Vagina (tissue), 2 donors: ENCODE measurements at regions not wholly inside any gene's neighbourhood (a gene's known extent, or its start where the extent isn't known, plus 50 kb on each side); places are given as distances from the start of the nearest gene placed in this dataset.

ENCODE experiments used
- POLR2A ChIP-seq, 2 donors: fragments of 450-650 bp; IDR thresholded peaks; one replicate each; pipeline ENCODE4 v1.6.1; 2017; ENCODE audit warnings: antibody characterized with exemption in 2 of 2, mild to moderate bottlenecking in 2 of 2, moderate library complexity in 2 of 2
- POLR2AphosphoS5 ChIP-seq, 2 donors: sonication (generic); formaldehyde crosslinking; IDR thresholded peaks; one replicate each; pipeline ENCODE4 v1.9.0; 2017; ENCODE audit warnings: antibody characterized with exemption in 2 of 2, mild to moderate bottlenecking in 2 of 2, low read depth in 1 of 2; ENCODE audit not compliant: insufficient read depth in 1 of 2
- TF ChIP-seq, protein P1 (sequence below), 3 experiments: fragments of 450-650 bp in 2 of 3; fragments of 200-600 bp in 1 of 3; sonication (generic) in 1 of 3; IDR thresholded peaks; one replicate each; pipeline ENCODE4 v1.5.1; 2017 to 2019; ENCODE audit warnings: antibody characterized with exemption in 3 of 3, mild to moderate bottlenecking in 2 of 3, moderate library complexity in 2 of 3

DNA sequence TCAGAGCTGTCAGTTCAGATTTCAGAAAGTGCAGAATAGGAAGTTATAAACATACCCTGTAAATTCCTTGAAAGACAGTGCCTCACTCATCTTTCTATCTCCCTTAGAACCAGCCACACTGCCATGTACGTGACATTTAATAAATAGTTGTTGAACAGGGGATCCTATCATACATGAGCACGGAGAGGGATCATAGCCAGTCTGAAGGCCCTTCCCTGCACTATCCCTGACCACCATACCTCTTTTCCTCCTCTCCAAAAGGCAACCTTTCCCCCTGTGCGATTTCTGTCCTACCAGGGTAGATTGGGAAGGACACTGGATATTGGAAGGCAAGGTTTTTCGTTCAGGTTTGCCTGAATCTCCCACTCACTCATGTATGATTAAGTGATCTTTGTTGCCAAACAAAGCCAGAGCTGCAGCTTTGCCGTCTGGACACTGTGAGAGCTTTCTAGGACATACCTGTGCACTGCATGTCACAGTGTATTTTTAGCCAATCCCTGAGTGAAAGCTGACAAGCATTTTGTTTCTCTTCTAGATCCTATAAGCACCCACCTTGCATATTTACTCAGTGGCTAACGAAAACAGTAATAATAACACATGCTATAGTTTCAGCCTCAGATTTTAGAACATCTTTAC is 986.5 kb upstream of the WWC1 start:
- TF ChIP-seq, protein P1, sequence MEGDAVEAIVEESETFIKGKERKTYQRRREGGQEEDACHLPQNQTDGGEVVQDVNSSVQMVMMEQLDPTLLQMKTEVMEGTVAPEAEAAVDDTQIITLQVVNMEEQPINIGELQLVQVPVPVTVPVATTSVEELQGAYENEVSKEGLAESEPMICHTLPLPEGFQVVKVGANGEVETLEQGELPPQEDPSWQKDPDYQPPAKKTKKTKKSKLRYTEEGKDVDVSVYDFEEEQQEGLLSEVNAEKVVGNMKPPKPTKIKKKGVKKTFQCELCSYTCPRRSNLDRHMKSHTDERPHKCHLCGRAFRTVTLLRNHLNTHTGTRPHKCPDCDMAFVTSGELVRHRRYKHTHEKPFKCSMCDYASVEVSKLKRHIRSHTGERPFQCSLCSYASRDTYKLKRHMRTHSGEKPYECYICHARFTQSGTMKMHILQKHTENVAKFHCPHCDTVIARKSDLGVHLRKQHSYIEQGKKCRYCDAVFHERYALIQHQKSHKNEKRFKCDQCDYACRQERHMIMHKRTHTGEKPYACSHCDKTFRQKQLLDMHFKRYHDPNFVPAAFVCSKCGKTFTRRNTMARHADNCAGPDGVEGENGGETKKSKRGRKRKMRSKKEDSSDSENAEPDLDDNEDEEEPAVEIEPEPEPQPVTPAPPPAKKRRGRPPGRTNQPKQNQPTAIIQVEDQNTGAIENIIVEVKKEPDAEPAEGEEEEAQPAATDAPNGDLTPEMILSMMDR (IDR thresholded peaks at IDR 0.05) = no peak
- TF ChIP-seq POLR2A (IDR thresholded peaks at IDR 0.05) (no peak), POLR2AphosphoS5 (IDR thresholded peaks at IDR 0.05; ENCODE audit: insufficient read depth in 1 of 2, low read depth in 1 of 2) (no peak)
